ENCODE measurements at regions not wholly inside any gene's neighbourhood (a gene's known extent, or its start where the extent isn't known, plus 50 kb on each side); places are given as distances from the start of the nearest gene placed in this dataset.

DNA sequence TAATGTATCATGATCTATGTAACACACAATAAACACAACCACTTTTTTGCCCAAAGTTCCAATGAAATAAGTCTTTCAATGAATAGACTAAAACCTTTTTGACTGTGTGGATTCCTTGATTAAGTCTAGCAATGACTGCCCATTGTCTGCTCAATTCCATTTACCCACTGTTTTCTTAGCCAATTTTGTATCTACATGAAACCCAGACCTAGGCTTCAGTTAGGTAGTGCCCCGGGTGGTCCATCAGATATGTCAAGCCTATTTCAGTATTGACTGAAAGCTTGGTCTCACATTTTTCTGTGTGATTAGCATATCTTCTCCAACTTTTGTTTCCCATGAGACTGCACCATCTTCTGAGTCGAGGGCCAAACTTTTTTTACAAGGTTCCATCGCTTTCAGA is 615.0 kb downstream of the C6orf118 start:
- no peak for FAIRE-seq
- TF ChIP-seq, protein P1, sequence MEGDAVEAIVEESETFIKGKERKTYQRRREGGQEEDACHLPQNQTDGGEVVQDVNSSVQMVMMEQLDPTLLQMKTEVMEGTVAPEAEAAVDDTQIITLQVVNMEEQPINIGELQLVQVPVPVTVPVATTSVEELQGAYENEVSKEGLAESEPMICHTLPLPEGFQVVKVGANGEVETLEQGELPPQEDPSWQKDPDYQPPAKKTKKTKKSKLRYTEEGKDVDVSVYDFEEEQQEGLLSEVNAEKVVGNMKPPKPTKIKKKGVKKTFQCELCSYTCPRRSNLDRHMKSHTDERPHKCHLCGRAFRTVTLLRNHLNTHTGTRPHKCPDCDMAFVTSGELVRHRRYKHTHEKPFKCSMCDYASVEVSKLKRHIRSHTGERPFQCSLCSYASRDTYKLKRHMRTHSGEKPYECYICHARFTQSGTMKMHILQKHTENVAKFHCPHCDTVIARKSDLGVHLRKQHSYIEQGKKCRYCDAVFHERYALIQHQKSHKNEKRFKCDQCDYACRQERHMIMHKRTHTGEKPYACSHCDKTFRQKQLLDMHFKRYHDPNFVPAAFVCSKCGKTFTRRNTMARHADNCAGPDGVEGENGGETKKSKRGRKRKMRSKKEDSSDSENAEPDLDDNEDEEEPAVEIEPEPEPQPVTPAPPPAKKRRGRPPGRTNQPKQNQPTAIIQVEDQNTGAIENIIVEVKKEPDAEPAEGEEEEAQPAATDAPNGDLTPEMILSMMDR (IDR thresholded peaks at IDR 0.05; ENCODE audit: insufficient read depth, missing control alignments): no peak

GRCh38 chr6:164693944-164694343 is 615.5 kb downstream of the C6orf118 start:
- FAIRE-seq: no peak
- DNase-seq (ENCODE audit: insufficient read length, low spot score): no peak
- TF ChIP-seq, protein P1 (IDR thresholded peaks at IDR 0.05; ENCODE audit: insufficient read depth, missing control alignments): no peak

More for the DNA sequence above, 615.0 kb downstream of the C6orf118 start:
- DNase-seq (ENCODE audit: insufficient read length, low spot score): no peak

GRCh38 chr6:164692772-164693510 is 616.5 kb downstream of the C6orf118 start:
- TF ChIP-seq, protein P1 (IDR thresholded peaks at IDR 0.05; ENCODE audit: insufficient read depth, missing control alignments): no peak
- FAIRE-seq (no peak), DNase-seq (ENCODE audit: insufficient read length, low spot score) (no peak)

GRCh38 chr6:164690702-164691500 is 618.5 kb downstream of the C6orf118 start:
- DNase-seq (ENCODE audit: insufficient read length, low spot score) (no peak), FAIRE-seq (no peak)
- TF ChIP-seq, protein P1 (IDR thresholded peaks at IDR 0.05; ENCODE audit: insufficient read depth, missing control alignments): no peak

DNA sequence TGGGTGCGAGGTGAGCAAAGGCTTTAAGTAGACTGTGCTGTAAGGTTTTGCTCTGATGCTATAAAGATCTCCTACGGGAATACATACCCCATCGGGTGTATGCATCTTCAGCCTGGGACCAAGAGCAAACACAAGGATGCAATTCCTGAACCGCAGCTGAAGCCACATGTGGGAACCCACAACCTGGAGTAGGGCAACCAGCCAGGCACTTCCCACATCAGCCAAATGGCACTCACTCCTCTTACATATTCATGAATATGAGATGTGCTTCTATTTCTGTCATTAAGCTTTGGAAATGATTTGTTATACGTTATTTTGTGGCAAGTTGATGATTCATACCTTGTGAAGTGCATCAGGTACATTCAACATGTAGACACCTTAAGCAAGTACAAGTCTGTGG is 619.2 kb downstream of the C6orf118 start:
- FAIRE-seq: no peak
- TF ChIP-seq, protein P1 (IDR thresholded peaks at IDR 0.05; ENCODE audit: insufficient read depth, missing control alignments): no peak
- DNase-seq (ENCODE audit: insufficient read length, low spot score): no peak

DNA sequence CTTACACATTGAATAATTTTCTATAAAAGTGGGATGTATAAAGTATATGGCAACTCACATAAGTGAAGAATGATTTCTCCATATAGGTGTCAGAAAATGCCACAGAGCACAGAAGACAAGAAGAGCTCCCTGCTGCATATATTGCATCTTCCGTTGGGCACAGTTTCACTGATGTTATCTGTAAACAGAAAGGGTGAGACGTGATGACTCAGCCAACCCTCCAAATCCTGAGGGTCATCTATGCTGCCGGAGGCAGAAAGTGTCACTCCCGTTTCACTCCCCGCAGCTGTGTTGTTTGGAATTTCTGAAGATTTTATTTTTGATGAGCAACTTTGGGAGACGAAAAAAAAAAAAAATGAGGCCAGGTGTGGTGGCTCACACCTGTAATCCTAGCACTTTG is 644.1 kb downstream of the C6orf118 start:
- no peak for DNase-seq (ENCODE audit: insufficient read length, low spot score)
- TF ChIP-seq, protein P1 (IDR thresholded peaks at IDR 0.05; ENCODE audit: insufficient read depth, missing control alignments): no peak
- no peak for FAIRE-seq

DNA sequence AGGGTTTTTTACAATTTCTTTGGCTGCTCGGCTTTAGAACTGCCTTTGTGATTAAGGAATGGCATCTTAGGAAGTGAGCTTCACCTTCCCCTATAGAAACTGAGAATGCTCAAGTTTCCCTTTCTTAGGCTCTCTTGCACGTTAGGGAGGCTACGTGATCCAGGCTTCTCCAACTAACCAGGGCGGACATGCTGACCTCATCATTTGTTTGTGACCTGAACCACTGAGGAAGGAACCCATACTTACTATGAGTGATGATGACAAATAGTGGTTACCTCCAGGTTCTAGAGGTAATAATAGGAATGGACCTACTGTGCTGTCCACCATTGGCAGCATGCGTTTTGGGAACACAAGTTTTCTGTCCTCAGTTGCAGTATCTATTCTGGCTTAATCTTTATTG is 645.8 kb downstream of the C6orf118 start:
- no peak for FAIRE-seq
- DNase-seq (ENCODE audit: insufficient read length, low spot score): no peak
- TF ChIP-seq, protein P1 (IDR thresholded peaks at IDR 0.05; ENCODE audit: insufficient read depth, missing control alignments): no peak
